Chondrocyte (in vitro differentiated cells): ENCODE measurements at regions not wholly inside any gene's neighbourhood (a gene's known extent, or its start where the extent isn't known, plus 50 kb on each side); places are given as distances from the start of the nearest gene placed in this dataset.

Experiments
- DNase-seq: peaks from one replicate; pipeline ENCODE4 v3.0.0; 2021; ENCODE audit warnings: mixed read lengths, low spot score
- H3K27ac Mint-ChIP-seq: one replicate; pipeline ENCODE4 v1.8.0; 2021; ENCODE audit warnings: mild to moderate bottlenecking, moderate library complexity, mixed read lengths; ENCODE audit not compliant: unreplicated experiment
- H3K27me3 Mint-ChIP-seq: 2 replicates; pipeline ENCODE4 v1.8.0; 2021; ENCODE audit warnings: low read depth, mixed read lengths
- H3K36me3 Mint-ChIP-seq: 2 replicates; pipeline ENCODE4 v1.8.0; 2021; ENCODE audit warnings: low read depth, mixed read lengths
- H3K4me1 Mint-ChIP-seq: 2 replicates; pipeline ENCODE4 v1.8.0; 2021; ENCODE audit warnings: low read depth, mild to moderate bottlenecking, mixed read lengths
- H3K4me3 Mint-ChIP-seq: one replicate; pipeline ENCODE4 v1.8.0; 2021; ENCODE audit warnings: mild to moderate bottlenecking, moderate library complexity, mixed read lengths; ENCODE audit not compliant: unreplicated experiment
- H3K9me3 Mint-ChIP-seq: 2 replicates; pipeline ENCODE4 v1.8.0; 2021; ENCODE audit warnings: low read depth, mixed read lengths
- TF ChIP-seq, protein P1 (sequence below): fragments of 200-600 bp; sonication (generic); IDR thresholded peaks from 2 replicates; pipeline ENCODE4 v1.5.0; 2021; ENCODE audit warnings: antibody characterized with exemption, mild to moderate bottlenecking, moderate library complexity

- TF ChIP-seq, protein P1, sequence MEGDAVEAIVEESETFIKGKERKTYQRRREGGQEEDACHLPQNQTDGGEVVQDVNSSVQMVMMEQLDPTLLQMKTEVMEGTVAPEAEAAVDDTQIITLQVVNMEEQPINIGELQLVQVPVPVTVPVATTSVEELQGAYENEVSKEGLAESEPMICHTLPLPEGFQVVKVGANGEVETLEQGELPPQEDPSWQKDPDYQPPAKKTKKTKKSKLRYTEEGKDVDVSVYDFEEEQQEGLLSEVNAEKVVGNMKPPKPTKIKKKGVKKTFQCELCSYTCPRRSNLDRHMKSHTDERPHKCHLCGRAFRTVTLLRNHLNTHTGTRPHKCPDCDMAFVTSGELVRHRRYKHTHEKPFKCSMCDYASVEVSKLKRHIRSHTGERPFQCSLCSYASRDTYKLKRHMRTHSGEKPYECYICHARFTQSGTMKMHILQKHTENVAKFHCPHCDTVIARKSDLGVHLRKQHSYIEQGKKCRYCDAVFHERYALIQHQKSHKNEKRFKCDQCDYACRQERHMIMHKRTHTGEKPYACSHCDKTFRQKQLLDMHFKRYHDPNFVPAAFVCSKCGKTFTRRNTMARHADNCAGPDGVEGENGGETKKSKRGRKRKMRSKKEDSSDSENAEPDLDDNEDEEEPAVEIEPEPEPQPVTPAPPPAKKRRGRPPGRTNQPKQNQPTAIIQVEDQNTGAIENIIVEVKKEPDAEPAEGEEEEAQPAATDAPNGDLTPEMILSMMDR = no peak
- Mint-ChIP-seq H3K4me1 (no peaks in the 10 kb centered on the region), H3K36me3 (no peaks in the 10 kb centered on the region), H3K4me3 (no peak overlapping the region), H3K9me3 (peaks cover 11% of the 10 kb centered on the region), H3K27ac (no peak overlapping the region), H3K27me3 (no peaks in the 10 kb centered on the region)
- no peak for DNase-seq
Observed at GRCh38 chrX:35090801-35091200, 148.2 kb downstream of the FAM47B start.

DNA sequence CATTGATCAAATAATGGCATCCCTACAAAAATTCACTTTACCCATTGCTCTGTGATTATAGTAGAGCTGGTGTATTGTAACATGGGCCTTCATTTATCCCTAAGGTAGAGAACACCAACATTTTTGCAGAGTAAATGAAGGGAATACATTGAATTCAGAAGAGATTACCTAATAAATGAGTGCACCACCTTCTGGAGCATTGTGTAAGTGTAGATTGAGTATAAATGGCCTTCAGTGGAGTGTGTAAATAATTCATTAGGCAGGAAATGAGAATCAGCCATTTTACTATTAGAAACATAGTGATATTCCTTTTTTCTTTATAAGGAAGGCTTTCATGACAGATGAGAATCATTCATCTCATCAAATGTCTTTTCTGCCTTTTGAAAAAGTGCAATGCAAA, 155.8 kb downstream of the FAM47B start:
- no peak overlapping the region for H3K27ac Mint-ChIP-seq
- TF ChIP-seq, protein P1 = peak; percentile 62
- H3K4me1 Mint-ChIP-seq = no peaks in the 10 kb centered on the region
- H3K36me3 Mint-ChIP-seq = no peaks in the 10 kb centered on the region
- no peak overlapping the region for H3K4me3 Mint-ChIP-seq
- no peaks in the 10 kb centered on the region for H3K27me3 Mint-ChIP-seq
- H3K9me3 Mint-ChIP-seq = peaks cover 12% of the 10 kb centered on the region
- no peak for DNase-seq

GRCh38 chrX:35101901-35102300, 159.3 kb downstream of the FAM47B start:
- no peak overlapping the region for H3K4me3 Mint-ChIP-seq
- TF ChIP-seq, protein P1 = no peak
- DNase-seq = no peak
- H3K4me1 Mint-ChIP-seq = peaks cover 5% of the 10 kb centered on the region
- H3K9me3 Mint-ChIP-seq = peaks cover 5% of the 10 kb centered on the region
- no peak overlapping the region for H3K27ac Mint-ChIP-seq
- H3K36me3 Mint-ChIP-seq = no peaks in the 10 kb centered on the region
- H3K27me3 Mint-ChIP-seq = no peaks in the 10 kb centered on the region

DNA sequence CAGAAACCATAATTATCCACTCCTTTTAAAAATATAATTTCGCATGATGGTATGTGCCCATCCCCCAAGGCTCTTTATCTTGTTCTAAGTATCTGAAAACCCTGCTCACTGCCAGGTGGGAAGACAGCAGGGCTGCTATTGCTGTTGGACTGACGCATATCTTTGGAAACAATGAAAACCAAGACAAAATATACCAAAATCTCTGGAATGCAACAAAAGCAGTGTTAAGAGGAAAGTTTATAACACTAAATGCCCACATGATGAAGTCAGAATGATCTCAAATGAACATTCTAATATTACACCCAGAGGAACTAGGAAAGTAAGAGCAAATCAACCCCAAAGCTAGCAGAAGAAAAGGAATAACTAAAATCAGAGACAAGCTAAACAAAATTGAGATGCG, 162.0 kb downstream of the FAM47B start:
- TF ChIP-seq, protein P1 = no peak
- no peak overlapping the region for H3K4me3 Mint-ChIP-seq
- no peaks in the 10 kb centered on the region for H3K27me3 Mint-ChIP-seq
- H3K9me3 Mint-ChIP-seq = peaks cover 8% of the 10 kb centered on the region
- no peak overlapping the region for H3K27ac Mint-ChIP-seq
- no peak for DNase-seq
- peaks cover 5% of the 10 kb centered on the region for H3K4me1 Mint-ChIP-seq
- H3K36me3 Mint-ChIP-seq = no peaks in the 10 kb centered on the region

DNA sequence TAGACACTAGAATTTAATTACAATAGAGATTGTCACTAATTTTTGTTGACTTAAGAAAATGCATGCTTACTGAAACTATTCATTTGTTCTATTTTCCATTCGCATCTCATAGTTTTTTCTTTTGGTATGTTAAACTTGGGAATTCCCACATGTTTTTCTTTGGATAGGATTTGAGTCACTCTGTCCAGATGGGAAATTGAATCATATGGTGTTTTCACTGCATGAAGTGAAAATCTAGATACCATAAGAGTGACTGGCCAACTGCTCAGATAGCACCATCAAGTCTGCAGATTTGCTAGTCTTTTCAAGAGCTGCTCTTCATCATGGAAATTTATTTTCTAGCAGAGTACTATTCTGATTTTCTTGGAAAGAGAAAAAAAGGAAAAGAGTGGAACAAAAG, 172.6 kb downstream of the FAM47B start:
- TF ChIP-seq, protein P1 = no peak
- DNase-seq = no peak
- peaks cover 9% of the 10 kb centered on the region for H3K4me1 Mint-ChIP-seq
- no peak overlapping the region for H3K27ac Mint-ChIP-seq
- no peaks in the 10 kb centered on the region for H3K27me3 Mint-ChIP-seq
- no peak overlapping the region for H3K4me3 Mint-ChIP-seq
- no peaks in the 10 kb centered on the region for H3K36me3 Mint-ChIP-seq
- peaks cover 29% of the 10 kb centered on the region for H3K9me3 Mint-ChIP-seq
